HG03175 (cell line): ENCODE measurements at regions not wholly inside any gene's neighbourhood (a gene's known extent, or its start where the extent isn't known, plus 50 kb on each side); places are given as distances from the start of the nearest gene placed in this dataset.
A peak's percentile ranks its signal among the peaks of the same experiment; 100 is the strongest.
"Not testable (repeated sequence)": the region's sequence is repeated elsewhere in the genome, so short reads cannot be mapped to it uniquely, and the experiment has no call there.

Experiments used
- ATAC-seq: cut with Tn5 transposase; IDR thresholded peaks from one replicate; pipeline ENCODE4 v1.9.1; 2021; ENCODE audit warnings: mild to moderate bottlenecking, moderate library complexity; ENCODE audit not compliant: unreplicated experiment

GRCh38 chr15:20204177-20204866 is 337.3 kb downstream of the GOLGA6L6 start:
- not testable (repeated sequence) for ATAC-seq

- ATAC-seq: not testable (repeated sequence)
Observed at GRCh38 chr15:20203649-20204150, 337.9 kb downstream of the GOLGA6L6 start.

GRCh38 chr15:20194591-20195198 is 346.9 kb downstream of the GOLGA6L6 start:
- ATAC-seq: not testable (repeated sequence)

GRCh38 chr15:20192982-20193929 is 348.3 kb downstream of the GOLGA6L6 start:
- ATAC-seq: peak; percentile 91

GRCh38 chr15:20191508-20192125 is 350.0 kb downstream of the GOLGA6L6 start:
- not testable (repeated sequence) for ATAC-seq

- ATAC-seq: not testable (repeated sequence)
Observed at GRCh38 chr15:20188611-20189010, 353.0 kb downstream of the GOLGA6L6 start.

GRCh38 chr15:20187370-20188355 is 353.9 kb downstream of the GOLGA6L6 start:
- not testable (repeated sequence) for ATAC-seq

GRCh38 chr15:20184879-20185278 is 356.7 kb downstream of the GOLGA6L6 start:
- ATAC-seq: not testable (repeated sequence)

- not testable (repeated sequence) for ATAC-seq
Observed at GRCh38 chr15:20168221-20168620, 373.4 kb downstream of the GOLGA6L6 start.

GRCh38 chr15:20153528-20153927 is 388.1 kb downstream of the GOLGA6L6 start:
- not testable (repeated sequence) for ATAC-seq

GRCh38 chr15:20148679-20149078 is 392.9 kb downstream of the GOLGA6L6 start:
- not testable (repeated sequence) for ATAC-seq

- not testable (repeated sequence) for ATAC-seq
Observed at GRCh38 chr15:20148008-20148407, 393.6 kb downstream of the GOLGA6L6 start.

- ATAC-seq: not testable (repeated sequence)
Observed at GRCh38 chr15:20144333-20145036, 397.1 kb downstream of the GOLGA6L6 start.

GRCh38 chr15:20142906-20143305 is 398.7 kb downstream of the GOLGA6L6 start:
- not testable (repeated sequence) for ATAC-seq

- ATAC-seq: not testable (repeated sequence)
Observed at GRCh38 chr15:20142410-20142809, 399.2 kb downstream of the GOLGA6L6 start.

GRCh38 chr15:20124668-20125067 is 416.9 kb downstream of the GOLGA6L6 start:
- ATAC-seq: not testable (repeated sequence)

- ATAC-seq: no peak
Observed at GRCh38 chr15:20106026-20106425, 435.6 kb downstream of the GOLGA6L6 start.
